ENCODE measurements at regions not wholly inside any gene's neighbourhood (a gene's known extent, or its start where the extent isn't known, plus 50 kb on each side); places are given as distances from the start of the nearest gene placed in this dataset.
"Not testable (repeated sequence)": the region's sequence is repeated elsewhere in the genome, so short reads cannot be mapped to it uniquely, and the experiment has no call there.

DNA sequence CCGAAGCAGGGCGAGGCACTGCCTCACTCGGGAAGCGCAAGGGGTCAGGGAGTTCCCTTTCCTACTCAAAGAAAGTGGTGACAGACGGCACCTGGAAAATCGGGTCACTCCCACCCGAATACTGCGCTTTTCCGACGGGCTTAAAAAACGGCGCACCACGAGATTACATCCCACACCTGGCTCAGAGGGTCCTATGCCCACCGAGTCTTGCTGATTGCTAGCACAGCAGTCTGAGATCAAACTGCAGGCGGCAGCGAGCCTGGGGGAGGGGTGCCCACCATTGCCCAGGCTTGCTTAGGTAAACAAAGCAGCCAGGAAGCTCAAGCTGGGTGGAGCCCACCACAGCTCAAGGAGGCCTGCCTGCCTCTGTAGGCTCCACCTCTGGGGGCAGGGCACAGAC, 549.4 kb downstream of the KIF20B start:
- not testable (repeated sequence) for TF ChIP-seq HDAC1 (CRISPR knock-in tag; IDR thresholded peaks at IDR 0.05); NFE2 (CRISPR knock-in tag; IDR thresholded peaks at IDR 0.05); ZNF589 (CRISPR knock-in tag; conservative IDR thresholded peaks at IDR 0.05); CTCF (CRISPR knock-in tag; IDR thresholded peaks at IDR 0.05); RFX5 (IDR thresholded peaks at IDR 0.05; ENCODE audit: low read depth, low read length); ZNF776 (CRISPR knock-in tag; IDR thresholded peaks at IDR 0.05); PHB2 (IDR thresholded peaks at IDR 0.05; ENCODE audit: partially characterized antibody)

All from HepG2 (cell line).